PFSK-1 (cell line): ENCODE measurements at regions not wholly inside any gene's neighbourhood (a gene's known extent, or its start where the extent isn't known, plus 50 kb on each side); places are given as distances from the start of the nearest gene placed in this dataset.

Source experiments
- FOXP2 ChIP-seq: optimal IDR thresholded peaks from 2 replicates; pipeline ENCODE3; 2011; ENCODE audit warnings: borderline replicate concordance, control low read depth, inconsistent platforms; ENCODE audit not compliant: insufficient read depth; ENCODE audit errors: extremely low read length, extremely low read depth
- POLR2AphosphoS5 ChIP-seq: IDR thresholded peaks from 2 replicates; pipeline ENCODE4 v1.6.1; 2012; ENCODE audit warnings: low read depth, mild to moderate bottlenecking, control low read depth, low read length, moderate library complexity
- SIN3A ChIP-seq: IDR thresholded peaks from 2 replicates; pipeline ENCODE4 v1.6.1; 2012; ENCODE audit warnings: mild to moderate bottlenecking, low read length, moderate library complexity, borderline replicate concordance; ENCODE audit not compliant: insufficient read depth
- TAF1 ChIP-seq: IDR thresholded peaks from 2 replicates; pipeline ENCODE4 v1.6.1; 2012; ENCODE audit warnings: low read length, control low read depth, borderline replicate concordance; ENCODE audit not compliant: insufficient read depth
- TF ChIP-seq, protein P1 (sequence below), 2 experiments: IDR thresholded peaks; 2 replicates each; pipeline versions ENCODE4 v1.6.1 to v1.8.0; 2011 to 2012; ENCODE audit warnings: low read depth in 2 of 2, low read length in 2 of 2, control low read depth in 1 of 2, inconsistent platforms in 1 of 2, mild to moderate bottlenecking in 1 of 2, moderate library complexity in 1 of 2; ENCODE audit not compliant: insufficient read depth in 1 of 2

DNA sequence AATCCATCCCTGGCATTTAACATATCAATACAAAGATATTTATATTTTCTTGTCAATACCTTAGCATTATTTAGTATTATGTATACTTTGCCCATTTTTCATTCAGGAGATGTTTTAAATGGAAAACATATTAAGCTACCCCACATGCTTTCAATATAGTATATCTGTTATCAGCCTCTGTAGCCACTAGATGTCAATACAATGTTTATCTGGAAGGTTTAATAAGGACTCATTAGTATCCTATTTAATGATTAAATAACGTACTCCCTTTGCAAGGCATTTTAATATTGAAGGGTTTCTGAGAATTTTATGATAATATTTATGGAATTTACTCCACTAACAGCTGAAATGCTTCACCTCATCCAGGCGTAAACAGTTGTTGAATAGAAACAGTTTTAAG is 329.5 kb upstream of the ADGRL2 start:
- TF ChIP-seq, protein P1, sequence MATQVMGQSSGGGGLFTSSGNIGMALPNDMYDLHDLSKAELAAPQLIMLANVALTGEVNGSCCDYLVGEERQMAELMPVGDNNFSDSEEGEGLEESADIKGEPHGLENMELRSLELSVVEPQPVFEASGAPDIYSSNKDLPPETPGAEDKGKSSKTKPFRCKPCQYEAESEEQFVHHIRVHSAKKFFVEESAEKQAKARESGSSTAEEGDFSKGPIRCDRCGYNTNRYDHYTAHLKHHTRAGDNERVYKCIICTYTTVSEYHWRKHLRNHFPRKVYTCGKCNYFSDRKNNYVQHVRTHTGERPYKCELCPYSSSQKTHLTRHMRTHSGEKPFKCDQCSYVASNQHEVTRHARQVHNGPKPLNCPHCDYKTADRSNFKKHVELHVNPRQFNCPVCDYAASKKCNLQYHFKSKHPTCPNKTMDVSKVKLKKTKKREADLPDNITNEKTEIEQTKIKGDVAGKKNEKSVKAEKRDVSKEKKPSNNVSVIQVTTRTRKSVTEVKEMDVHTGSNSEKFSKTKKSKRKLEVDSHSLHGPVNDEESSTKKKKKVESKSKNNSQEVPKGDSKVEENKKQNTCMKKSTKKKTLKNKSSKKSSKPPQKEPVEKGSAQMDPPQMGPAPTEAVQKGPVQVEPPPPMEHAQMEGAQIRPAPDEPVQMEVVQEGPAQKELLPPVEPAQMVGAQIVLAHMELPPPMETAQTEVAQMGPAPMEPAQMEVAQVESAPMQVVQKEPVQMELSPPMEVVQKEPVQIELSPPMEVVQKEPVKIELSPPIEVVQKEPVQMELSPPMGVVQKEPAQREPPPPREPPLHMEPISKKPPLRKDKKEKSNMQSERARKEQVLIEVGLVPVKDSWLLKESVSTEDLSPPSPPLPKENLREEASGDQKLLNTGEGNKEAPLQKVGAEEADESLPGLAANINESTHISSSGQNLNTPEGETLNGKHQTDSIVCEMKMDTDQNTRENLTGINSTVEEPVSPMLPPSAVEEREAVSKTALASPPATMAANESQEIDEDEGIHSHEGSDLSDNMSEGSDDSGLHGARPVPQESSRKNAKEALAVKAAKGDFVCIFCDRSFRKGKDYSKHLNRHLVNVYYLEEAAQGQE (IDR thresholded peaks at IDR 0.05; ENCODE audit: insufficient read depth in 1 of 2, low read depth in 2 of 2, low read length in 2 of 2), result no peak
- no peak for TF ChIP-seq TAF1
- no peak for TF ChIP-seq SIN3A
- no peak for TF ChIP-seq FOXP2
- no peak for TF ChIP-seq POLR2AphosphoS5

DNA sequence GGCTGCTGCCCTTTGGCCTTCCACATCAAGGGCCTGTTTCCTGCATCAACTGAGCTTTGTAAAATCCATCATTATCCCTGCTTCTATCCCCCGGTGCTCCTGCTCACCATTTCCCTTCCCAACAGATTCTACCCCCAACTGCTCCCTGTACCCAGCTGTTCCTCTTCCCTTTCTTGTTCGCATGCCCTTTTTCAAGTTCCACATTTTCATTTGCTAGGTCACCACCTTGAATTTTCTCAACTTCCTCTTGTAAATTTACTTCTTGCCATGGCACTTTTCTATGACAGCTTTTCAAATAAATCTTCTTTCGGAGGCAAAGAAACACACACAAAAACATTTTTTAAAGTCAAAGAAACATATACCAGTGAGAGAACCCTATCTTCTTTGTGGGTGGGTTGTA is 330.5 kb upstream of the ADGRL2 start:
- TF ChIP-seq POLR2AphosphoS5, result no peak
- no peak for TF ChIP-seq TAF1
- TF ChIP-seq SIN3A, result no peak
- TF ChIP-seq, protein P1 (IDR thresholded peaks at IDR 0.05; ENCODE audit: insufficient read depth in 1 of 2, low read depth in 2 of 2, low read length in 2 of 2), result no peak
- no peak for TF ChIP-seq FOXP2

DNA sequence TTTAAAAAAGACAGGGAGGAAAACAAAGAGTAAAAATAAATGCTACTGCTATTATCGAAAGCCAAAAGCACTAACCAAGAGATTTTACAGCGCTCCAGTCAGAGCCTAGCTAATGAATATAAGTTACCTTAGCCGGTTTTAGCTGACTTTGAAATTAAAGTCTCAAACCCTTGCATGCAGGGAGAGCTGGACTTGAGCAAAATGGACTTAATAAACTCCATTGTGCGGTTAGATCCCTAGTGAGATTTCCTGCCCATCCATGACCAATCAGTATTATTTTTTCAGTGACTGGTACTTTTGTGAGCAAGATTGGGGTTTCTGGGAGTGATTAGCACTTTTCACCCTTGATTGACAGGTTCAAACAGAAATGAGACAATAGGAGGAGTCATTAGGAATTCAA is 333.4 kb upstream of the ADGRL2 start:
- TF ChIP-seq FOXP2 (no peak), SIN3A (no peak), TAF1 (no peak), POLR2AphosphoS5 (no peak)
- TF ChIP-seq, protein P1 (IDR thresholded peaks at IDR 0.05; ENCODE audit: insufficient read depth in 1 of 2, low read depth in 2 of 2, low read length in 2 of 2), result no peak

DNA sequence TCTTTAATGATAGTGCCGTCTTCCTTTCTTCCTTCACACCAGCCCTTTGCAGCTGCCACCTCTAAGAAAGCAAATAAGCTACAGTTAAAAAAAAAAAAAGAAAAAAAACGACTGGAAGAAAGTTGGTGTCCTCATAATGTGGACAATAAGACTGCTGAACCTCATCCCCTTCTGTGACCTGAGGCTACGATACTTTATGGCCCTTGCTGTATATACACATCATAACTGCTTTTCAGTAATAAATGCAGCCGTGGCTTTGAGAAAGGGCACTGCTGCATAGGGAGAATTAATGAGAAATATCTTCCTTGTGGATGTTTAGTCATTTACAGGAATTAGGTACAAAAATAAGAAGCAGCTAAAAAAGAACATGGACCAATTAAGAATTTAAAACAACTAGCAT is 333.8 kb upstream of the ADGRL2 start:
- TF ChIP-seq POLR2AphosphoS5 (no peak), FOXP2 (no peak), TAF1 (no peak), SIN3A (no peak)
- TF ChIP-seq, protein P1 (IDR thresholded peaks at IDR 0.05; ENCODE audit: insufficient read depth in 1 of 2, low read depth in 2 of 2, low read length in 2 of 2), result no peak
